Head of caudate nucleus (tissue), 42 donors: ENCODE measurements at regions not wholly inside any gene's neighbourhood (a gene's known extent, or its start where the extent isn't known, plus 50 kb on each side); places are given as distances from the start of the nearest gene placed in this dataset.

Experiments used
- DNase-seq, 42 donors: peaks; one replicate each; pipeline versions ENCODE4 v3.0.0 to v3.0.0-alpha.2; 2020 to 2021; ENCODE audit warnings: mixed read lengths in 7 of 42
- intact Hi-C: fragments of 100-400 bp; cut with DNase I; formaldehyde crosslinking; loops from one replicate; pipeline ENCODE4 v1.15.0; 2022

- DNase-seq, result no peak
- intact Hi-C loops, result no loop called here
These were observed 140.5 kb downstream of the CHIC2 start for GRCh38 chr4:53923921-53924320.

- intact Hi-C loops, result no loop called here
- DNase-seq, result no peak
These were observed 142.5 kb downstream of the CHIC2 start for GRCh38 chr4:53921856-53922255.

GRCh38 chr4:53920883-53921282 is 143.5 kb downstream of the CHIC2 start:
- intact Hi-C loops, result no loop called here
- no peak for DNase-seq

DNA sequence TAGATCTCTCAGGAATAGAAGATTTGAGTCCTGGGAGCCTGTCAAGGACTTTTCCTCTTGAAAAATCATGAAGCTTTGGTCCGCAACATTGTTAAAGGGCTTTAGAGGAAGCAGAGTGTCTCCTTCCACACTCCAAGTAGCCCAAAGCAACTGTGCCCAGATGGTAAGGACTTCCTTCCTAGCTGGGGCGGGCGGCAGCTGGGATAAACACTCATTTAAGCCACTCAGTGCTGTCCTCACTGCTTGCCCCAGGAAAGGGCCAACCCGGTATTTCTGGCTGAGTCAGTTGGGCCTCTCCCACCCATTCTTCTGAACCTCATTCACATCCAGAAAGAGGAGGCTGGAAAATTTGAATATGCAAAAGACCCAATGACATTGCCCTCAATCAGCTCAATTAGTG is 144.3 kb downstream of the CHIC2 start:
- no peak for DNase-seq
- intact Hi-C loops, result no loop called here

GRCh38 chr4:53919535-53919934 is 144.9 kb downstream of the CHIC2 start:
- peak in 41 of 42 donors; percentile 32 to 90 (median 66) for DNase-seq
- intact Hi-C loops, result no loop called here

DNA sequence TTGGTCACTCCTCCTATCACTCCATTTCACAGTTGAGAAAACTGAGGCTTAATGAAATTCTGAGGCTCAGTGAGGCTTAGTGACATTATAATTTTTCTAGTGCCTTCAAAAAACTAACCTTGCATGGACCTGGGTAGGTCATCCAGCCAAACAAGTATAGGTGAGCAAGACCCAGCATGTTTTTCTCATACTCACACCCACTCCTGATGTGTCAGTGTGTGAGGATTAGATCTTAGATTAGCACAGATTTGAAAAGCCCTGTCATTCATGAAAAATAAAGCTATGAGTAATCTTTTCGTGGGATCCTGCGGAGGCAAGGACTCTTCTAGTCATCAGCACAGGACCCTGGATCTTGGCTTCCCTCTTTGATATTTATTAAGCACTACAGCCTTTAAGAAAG is 146.7 kb downstream of the CHIC2 start:
- intact Hi-C loops, result no loop called here
- peak in 4 of 42 donors; percentile 6 to 48 (median 34) for DNase-seq

DNA sequence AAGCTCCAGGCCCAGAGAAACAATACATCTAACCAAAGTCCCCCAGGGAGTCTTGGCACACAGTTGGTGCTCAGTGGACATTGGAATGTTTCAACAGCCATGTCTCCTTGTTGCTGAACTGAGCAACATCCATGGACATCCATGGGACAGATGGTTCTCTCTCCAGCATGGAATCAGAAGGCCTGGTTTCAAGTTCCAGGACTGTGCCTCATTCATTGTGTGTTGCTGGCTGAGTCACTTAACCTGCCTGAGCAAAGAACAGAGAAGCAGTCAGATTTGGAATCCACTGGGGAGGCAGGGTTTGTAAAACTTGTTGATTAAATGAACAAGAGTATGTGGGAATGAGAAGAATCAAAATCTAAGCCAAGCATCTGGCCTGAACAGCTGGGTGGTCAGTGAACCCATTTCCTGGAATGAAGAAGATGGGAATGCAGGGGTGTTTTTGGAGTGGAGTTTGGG is 147.9 kb downstream of the CHIC2 start:
- intact Hi-C loops, result no loop called here
- DNase-seq, result no peak

GRCh38 chr4:53914313-53915016 is 149.9 kb downstream of the CHIC2 start:
- no peak for DNase-seq
- intact Hi-C loops, result no loop called here

- DNase-seq, result no peak
- intact Hi-C loops, result no loop called here
These were observed 150.6 kb downstream of the CHIC2 start for GRCh38 chr4:53913771-53914170.

DNA sequence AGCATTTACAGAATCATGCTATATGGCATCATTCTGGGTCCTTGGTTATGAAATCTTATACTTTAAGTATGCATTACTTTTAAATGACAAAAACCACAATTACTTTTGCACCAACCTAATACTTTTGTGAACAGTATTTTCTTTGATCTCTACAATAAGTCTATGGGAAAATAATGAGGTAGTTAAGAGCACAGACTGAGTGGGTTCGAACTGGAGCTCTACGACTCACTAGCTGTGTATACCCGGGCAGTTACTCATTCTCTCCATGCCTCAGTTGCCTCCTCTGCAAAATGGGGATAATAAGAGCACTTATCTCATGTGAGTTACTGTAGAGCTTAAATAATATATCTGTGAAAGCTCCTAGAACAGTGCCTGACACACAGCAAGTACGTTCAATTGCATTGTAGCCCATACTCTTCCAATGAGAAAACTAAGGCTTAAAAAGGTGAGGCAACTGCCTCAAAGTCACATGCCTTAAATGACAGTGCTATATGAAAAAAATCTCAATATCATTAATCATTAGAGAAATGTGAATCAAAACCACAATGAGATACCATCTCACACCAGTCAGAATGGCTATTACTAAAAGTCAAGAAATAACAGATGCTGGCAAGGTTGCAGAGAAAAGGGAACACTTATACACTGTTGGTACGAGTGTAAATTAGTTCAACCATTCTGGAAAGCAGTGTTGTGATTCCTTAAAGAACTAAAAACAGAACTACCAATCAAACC is 151.5 kb downstream of the CHIC2 start:
- DNase-seq, result no peak
- intact Hi-C loops, result no loop called here

GRCh38 chr4:53908661-53909078 is 155.7 kb downstream of the CHIC2 start:
- DNase-seq, result peak in 25 of 42 donors; percentile 17 to 74 (median 44)
- intact Hi-C loops, result loop anchor here (5.0 kb wide), 1 partner anchor 324 kb away; no protein-coding TSS in a partner anchor

DNA sequence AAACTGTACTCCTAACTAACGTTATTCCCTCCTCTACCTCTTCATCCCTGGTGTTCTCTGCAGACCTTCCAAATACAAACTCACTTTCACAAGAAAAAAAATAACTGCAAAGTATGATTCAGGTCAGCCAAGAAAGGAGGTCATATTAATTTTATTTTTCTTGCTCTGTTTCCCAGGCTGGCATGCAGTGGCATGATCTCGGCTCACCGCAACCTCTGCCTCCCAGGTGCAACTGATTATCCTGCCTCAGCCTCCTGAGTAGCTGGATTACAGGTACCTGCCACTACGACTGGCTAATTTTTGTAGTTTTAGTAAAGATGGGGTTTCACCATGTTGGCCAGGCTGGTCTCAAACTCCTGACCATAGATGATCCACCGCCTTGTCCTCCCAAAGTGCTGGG is 156.6 kb downstream of the CHIC2 start:
- DNase-seq, result no peak
- intact Hi-C loops, result loop anchor here (5.0 kb wide), 1 partner anchor 325 kb away; no protein-coding TSS in a partner anchor

- intact Hi-C loops, result loop anchor here (5.0 kb wide), 1 partner anchor 326 kb away; no protein-coding TSS in a partner anchor
These were observed 157.7 kb downstream of the CHIC2 start for GRCh38 chr4:53906606-53907190.

GRCh38 chr4:53905941-53906377 is 158.4 kb downstream of the CHIC2 start:
- intact Hi-C loops, result loop anchor here (5.0 kb wide), 1 partner anchor 326 kb away; no protein-coding TSS in a partner anchor
- DNase-seq, result peak in 33 of 42 donors; percentile 13 to 71 (median 38)

More at GRCh38 chr4:53906606-53907190, 157.7 kb downstream of the CHIC2 start:
- peak in 1 of 42 donors; percentile 4 for DNase-seq

- peak in 1 of 42 donors; percentile 32 for DNase-seq
- intact Hi-C loops, result loop anchor here (5.0 kb wide), 1 partner anchor 327 kb away; no protein-coding TSS in a partner anchor
These were observed 159.0 kb downstream of the CHIC2 start for GRCh38 chr4:53905276-53905940.

DNA sequence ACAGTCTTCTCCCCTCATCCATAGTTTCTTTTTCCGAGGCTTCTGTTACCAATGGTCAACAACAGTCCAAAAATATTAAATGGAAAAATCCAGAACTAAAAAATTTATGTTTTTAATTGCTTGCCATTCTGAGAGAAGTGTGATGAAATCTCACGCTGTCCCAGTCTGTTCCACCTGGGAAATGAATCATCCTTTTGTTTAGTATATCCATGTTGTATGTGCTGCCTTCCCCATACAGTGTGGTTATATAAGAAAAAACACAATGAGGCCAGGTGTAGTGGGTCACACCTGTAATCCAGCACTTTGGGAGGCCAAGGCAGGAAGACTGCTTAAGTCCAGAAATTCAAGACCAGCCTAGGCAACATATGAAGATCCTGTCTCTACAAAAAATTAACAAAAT is 161.6 kb downstream of the CHIC2 start:
- DNase-seq, result peak in 1 of 42 donors; percentile 7
- intact Hi-C loops, result no loop called here

- intact Hi-C loops, result no loop called here
- peak in 1 of 42 donors; percentile 6 for DNase-seq
These were observed 164.1 kb downstream of the CHIC2 start for GRCh38 chr4:53900271-53900649.

DNA sequence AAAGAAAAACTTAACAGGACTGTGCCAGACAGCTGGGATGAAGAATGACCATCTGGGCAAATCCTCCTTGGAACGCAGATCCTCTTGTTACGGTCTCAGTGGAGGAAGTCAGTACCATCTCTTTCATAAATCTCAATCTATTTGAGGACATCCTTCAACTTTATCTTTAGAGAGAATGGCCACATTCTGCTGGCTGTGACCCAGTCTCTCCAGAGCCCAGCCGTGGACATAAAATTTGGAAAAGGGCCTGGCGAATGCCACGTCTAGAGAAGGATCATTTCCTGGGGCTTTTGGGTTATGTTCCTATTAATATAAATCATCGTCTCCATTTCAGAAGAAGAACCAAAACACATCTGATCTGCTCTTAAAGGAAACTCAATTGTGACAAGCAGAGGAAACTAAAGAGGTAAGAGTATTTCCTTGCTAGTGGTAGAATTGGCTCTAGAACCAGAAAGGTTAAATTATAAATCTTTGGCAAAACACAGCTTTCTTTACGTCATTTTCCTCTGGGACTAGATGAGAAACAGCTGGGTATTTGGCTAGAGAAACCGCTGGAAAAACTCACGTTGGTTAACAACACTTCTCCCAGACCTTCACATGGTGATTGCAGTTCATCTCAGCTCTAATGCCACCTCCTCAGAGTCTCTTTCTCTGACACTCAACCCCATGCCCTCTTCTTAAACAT is 164.7 kb downstream of the CHIC2 start:
- intact Hi-C loops, result no loop called here
- no peak for DNase-seq

GRCh38 chr4:53895137-53895536 is 169.3 kb downstream of the CHIC2 start:
- intact Hi-C loops, result no loop called here
- no peak for DNase-seq
